HepG2 (cell line): ENCODE measurements at regions not wholly inside any gene's neighbourhood (a gene's known extent, or its start where the extent isn't known, plus 50 kb on each side); places are given as distances from the start of the nearest gene placed in this dataset.

ENCODE experiments used
- ATAC-seq: fragments of 200-7000 bp; cut with Tn5 transposase; 3 replicates; pipeline ENCODE4 v1.9.1; 2020; ENCODE audit warnings: mild to moderate bottlenecking, moderate library complexity
- BruUV-seq: library from RNA; stranded (reverse); fragments of 400-500 nt; replicated peaks from 2 replicates; lab custom pipeline; 2021; lab: Mats Ljungman, UMichigan
- CTCF ChIA-PET: fragments of 300-600 bp; formaldehyde crosslinking; extraction: SDS; loops from one replicate; lab custom pipeline; 2021; ENCODE audit warnings: low total read pairs, inconsistent platforms, low intra/inter-chr PET ratio; lab: Yijun Ruan, JAX
- POLR2A ChIA-PET: fragments of 350-600 bp; sonication (Branson Sonifier 250); formaldehyde crosslinking; loops from one replicate; lab custom pipeline; 2020; ENCODE audit warnings: antibody characterized with exemption, inconsistent platforms; lab: Yijun Ruan, JAX
- DNase-seq: peaks from one replicate; pipeline ENCODE4 v3.0.0-alpha.2; 2015; ENCODE audit warnings: low spot score
- FAIRE-seq: peaks from 3 replicates; lab custom pipeline; 2011; peaks lifted over from hg19 to GRCh38; lab: Jason Lieb, UNC
- H2AFZ ChIP-seq: one replicate; pipeline ENCODE4 v1.6.1; 2011; ENCODE audit warnings: low read length, inconsistent platforms
- H3K27ac ChIP-seq: fragments of 300-600 bp; 3 replicates; pipeline ENCODE4 v1.8.0; 2011; ENCODE audit warnings: mixed run types, mild to moderate bottlenecking, mixed read lengths, low read length, inconsistent platforms; ENCODE audit not compliant: insufficient read depth; ENCODE audit errors: extremely low read length
- H3K27me3 ChIP-seq, 2 experiments: fragments of 200-600 bp in 1 of 2; 2 replicates in 1 of 2; 3 replicates in 1 of 2; pipeline versions ENCODE4 v1.6.0 to v1.8.0; 2011; ENCODE audit warnings: low read length in 2 of 2, mild to moderate bottlenecking in 2 of 2, moderate library complexity in 2 of 2, inconsistent platforms in 1 of 2; ENCODE audit not compliant: insufficient read depth in 2 of 2, control insufficient read depth in 1 of 2
- H3K36me3 ChIP-seq, 2 experiments: fragments of 200-600 bp in 1 of 2; replicated peaks in 1 of 2; 2 replicates in 1 of 2; 3 replicates in 1 of 2; pipeline versions ENCODE4 v1.5.1 to v1.8.0; 2011; ENCODE audit warnings: low read length in 2 of 2, inconsistent platforms in 1 of 2; ENCODE audit not compliant: insufficient read depth in 2 of 2, control insufficient read depth in 1 of 2
- H3K4me1 ChIP-seq: 2 replicates; pipeline ENCODE4 v1.5.1; 2012; ENCODE audit warnings: low read length, inconsistent platforms; ENCODE audit not compliant: insufficient read depth
- H3K4me2 ChIP-seq: 2 replicates; pipeline ENCODE4 v1.6.0; 2011; ENCODE audit warnings: low read depth, low read length, inconsistent platforms
- H3K4me3 ChIP-seq, 3 experiments: fragments of 200-600 bp in 1 of 3; sonication (generic), shearing (Covaris generic) in 1 of 3; replicated peaks in 1 of 3; 2 replicates each; pipeline ENCODE4 v1.5.1; 2011 to 2016; ENCODE audit warnings: low read length in 3 of 3, inconsistent platforms in 2 of 3, low read depth in 2 of 3, mild to moderate bottlenecking in 2 of 3, control low read depth in 1 of 3, mixed read lengths in 1 of 3; ENCODE audit not compliant: insufficient read depth in 1 of 3
- H3K79me2 ChIP-seq: one replicate; pipeline ENCODE4 v1.6.1; 2011; ENCODE audit warnings: low read length, inconsistent platforms; ENCODE audit not compliant: insufficient read depth
- H3K9ac ChIP-seq: 2 replicates; pipeline ENCODE4 v1.6.0; 2011; ENCODE audit warnings: mild to moderate bottlenecking, low read depth, low read length, inconsistent platforms; ENCODE audit not compliant: insufficient read depth
- H3K9me3 ChIP-seq: 2 replicates; pipeline ENCODE4 v1.5.1; 2012; ENCODE audit warnings: mild to moderate bottlenecking, low read length
- H4K20me1 ChIP-seq: 2 replicates; pipeline ENCODE4 v1.6.0; 2011; ENCODE audit warnings: inconsistent platforms, mild to moderate bottlenecking, low read length, moderate library complexity; ENCODE audit not compliant: insufficient read depth
- CBX5 ChIP-seq: sonication (generic); formaldehyde crosslinking; IDR thresholded peaks from 2 replicates; pipeline ENCODE4 v1.4.0; 2020; ENCODE audit warnings: missing genetic modification reagents, borderline replicate concordance
- DRAP1 ChIP-seq: IDR thresholded peaks from 2 replicates; pipeline ENCODE4 v1.6.1; 2016; ENCODE audit warnings: missing genetic modification reagents, missing compliant biosample characterization
- FOXC1 ChIP-seq: sonication (generic); formaldehyde crosslinking; IDR thresholded peaks from 2 replicates; pipeline ENCODE4 v1.8.0; 2022; ENCODE audit warnings: mild to moderate bottlenecking, missing genetic modification reagents, borderline replicate concordance
- FOXK1 ChIP-seq: sonication (generic); formaldehyde crosslinking; IDR thresholded peaks from 2 replicates; pipeline ENCODE4 v1.4.0; 2020; ENCODE audit warnings: low read depth, missing genetic modification reagents, borderline replicate concordance
- MIXL1 ChIP-seq: IDR thresholded peaks from 2 replicates; pipeline ENCODE4 v1.6.1; 2016
- PHF20 ChIP-seq: sonication (generic); formaldehyde crosslinking; IDR thresholded peaks from 2 replicates; pipeline ENCODE4 v1.5.0; 2020; ENCODE audit warnings: mild to moderate bottlenecking, missing genetic modification reagents
- SALL2 ChIP-seq: sonication (generic); formaldehyde crosslinking; IDR thresholded peaks from 2 replicates; pipeline ENCODE4 v1.8.1; 2023; ENCODE audit warnings: mild to moderate bottlenecking, missing genetic modification reagents, inconsistent platforms
- THYN1 ChIP-seq: sonication (generic); formaldehyde crosslinking; IDR thresholded peaks from 2 replicates; pipeline ENCODE4 v1.8.1; 2023; ENCODE audit warnings: low read depth, mild to moderate bottlenecking, moderate library complexity, missing genetic modification reagents, borderline replicate concordance
- ZBTB3 ChIP-seq: sonication (generic); formaldehyde crosslinking; IDR thresholded peaks from 2 replicates; pipeline ENCODE4 v1.4.0; 2020; ENCODE audit warnings: low read depth, mild to moderate bottlenecking, moderate library complexity, missing genetic modification reagents, borderline replicate concordance
- ZNF343 ChIP-seq: sonication (generic); formaldehyde crosslinking; IDR thresholded peaks from 2 replicates; pipeline ENCODE4 v1.4.0; 2020; ENCODE audit warnings: mild to moderate bottlenecking, missing genetic modification reagents
- ZNF510 ChIP-seq: sonication (generic); formaldehyde crosslinking; IDR thresholded peaks from 2 replicates; pipeline ENCODE4 v1.4.0; 2020; ENCODE audit warnings: low read depth, mild to moderate bottlenecking, missing genetic modification reagents
- ZNF7 ChIP-seq: IDR thresholded peaks from 2 replicates; pipeline ENCODE4 v1.6.1; 2016; ENCODE audit warnings: missing biosample characterization, missing genetic modification reagents
- ZNF749 ChIP-seq: sonication (generic); formaldehyde crosslinking; IDR thresholded peaks from 2 replicates; pipeline ENCODE4 v1.8.0; 2022; ENCODE audit warnings: mild to moderate bottlenecking, missing genetic modification reagents, moderate library complexity, borderline replicate concordance
- ZNF891 ChIP-seq: sonication (generic); formaldehyde crosslinking; IDR thresholded peaks from 2 replicates; pipeline ENCODE4 v1.5.0; 2020; ENCODE audit warnings: mild to moderate bottlenecking, missing genetic modification reagents
- WGBS: methylation state at CpG from one replicate; pipeline ENCODE4 v1.1.6; 2017; ENCODE audit warnings: low lambda C conversion rate; 5-methylcytosine and 5-hydroxymethylcytosine counted together
- in situ Hi-C: cut with HindIII; loops from 2 replicates; pipeline ENCODE4 v1.10.0; 2017; ENCODE audit warnings: low pct_unique_long_range_greater_than_20kb; ENCODE audit not compliant: extremely low pct_ligation_motif_present
- intact Hi-C: fragments of 100-400 bp; cut with micrococcal nuclease; formaldehyde crosslinking; loops from one replicate; pipeline ENCODE4 v1.10.0; 2022; ENCODE audit not compliant: unreplicated experiment
- TF ChIP-seq, protein P1 (sequence below): sonication (generic); formaldehyde crosslinking; IDR thresholded peaks from 2 replicates; pipeline ENCODE4 v1.5.0; 2020; ENCODE audit warnings: missing genetic modification reagents
- TF ChIP-seq, protein P2 (sequence below): sonication (generic); formaldehyde crosslinking; IDR thresholded peaks from 2 replicates; pipeline ENCODE4 v1.5.0; 2020; ENCODE audit warnings: mild to moderate bottlenecking, missing genetic modification reagents, moderate library complexity

DNA sequence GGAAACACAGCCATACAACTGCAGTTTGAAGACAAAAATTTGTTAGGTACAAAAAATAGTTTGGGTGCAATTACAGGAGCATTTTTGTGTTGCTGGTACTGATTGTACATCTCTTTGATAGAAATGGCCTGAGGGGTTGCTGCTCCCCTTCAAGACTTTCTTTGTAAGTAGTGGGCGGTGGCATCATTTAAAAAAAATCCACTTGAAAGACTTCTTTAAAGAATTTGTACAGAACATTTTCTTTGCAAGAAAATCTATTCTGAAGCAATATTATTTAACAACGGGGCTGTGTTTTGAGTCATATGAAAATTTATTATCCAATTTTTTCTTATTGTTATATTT lies 144.1 kb upstream of the CAV2 start:
- no peak for DNase-seq
- ChIA-PET CTCF (no interaction called here), POLR2A (no interaction called here)
- Histone ChIP-seq H2AFZ (no peak overlapping the region), H3K27me3 (no peaks in the 10 kb centered on the region; a peak in 1 of 5 replicates), H3K9me3 (no peaks in the 10 kb centered on the region), H3K27ac (no peak overlapping the region), H3K4me3 (no peak overlapping the region), H3K79me2 (no peaks in the 10 kb centered on the region), H3K9ac (no peak overlapping the region), H4K20me1 (no peaks in the 10 kb centered on the region), H3K4me2 (no peak overlapping the region), H3K4me1 (no peaks in the 10 kb centered on the region), H3K36me3 (no peaks in the 10 kb centered on the region)
- intact Hi-C loops (no loop called here), in situ Hi-C loops (no loop called here)
- no peak for TF ChIP-seq DRAP1
- TF ChIP-seq ZNF510 (CRISPR knock-in tag): no peak
- no peak for TF ChIP-seq FOXK1 (CRISPR knock-in tag)
- TF ChIP-seq ZNF343 (CRISPR knock-in tag): no peak
- no peak for TF ChIP-seq ZNF891 (CRISPR knock-in tag)
- no peak for TF ChIP-seq MIXL1 (CRISPR knock-in tag)
- no peak for TF ChIP-seq ZBTB3
- 18% methylated on average over 2 of the region's 2 CpGs for WGBS
- ATAC-seq: no peak
- no TSS peak for BruUV-seq
- FAIRE-seq: no peak

DNA sequence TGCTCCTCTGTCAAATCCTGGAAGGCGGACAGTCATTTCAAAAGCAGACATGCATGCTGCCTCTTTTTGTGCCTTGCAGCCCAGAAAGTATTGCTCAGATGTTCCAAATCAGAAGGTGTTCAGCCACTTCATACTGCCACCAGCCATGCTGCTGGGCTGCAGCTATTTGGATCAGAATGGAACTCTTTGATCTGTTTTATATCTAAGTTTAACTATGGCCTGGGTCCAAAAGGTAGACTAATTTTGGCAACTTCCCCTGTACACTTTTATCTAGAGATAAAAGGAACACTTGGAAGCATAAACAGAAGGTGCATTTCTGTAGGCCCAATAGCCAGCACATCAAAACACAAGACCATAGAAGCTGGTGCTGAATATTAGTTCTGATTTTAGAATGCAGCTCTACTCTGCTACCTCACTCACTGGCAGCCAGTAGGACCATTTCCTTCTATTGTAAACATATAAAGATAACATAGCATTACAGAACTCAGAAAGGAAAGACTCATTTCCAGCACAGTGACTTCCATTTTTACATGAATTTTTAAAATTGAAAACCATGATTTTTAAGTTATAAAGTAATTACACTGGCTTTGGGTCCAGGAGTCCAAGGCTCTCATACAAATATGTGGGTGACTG lies 143.1 kb upstream of the CAV2 start:
- Histone ChIP-seq H3K9ac (no peak overlapping the region), H3K79me2 (no peaks in the 10 kb centered on the region), H2AFZ (no peak overlapping the region), H3K4me2 (no peak overlapping the region), H3K27me3 (no peaks in the 10 kb centered on the region), H3K9me3 (no peaks in the 10 kb centered on the region), H3K27ac (no peak overlapping the region), H3K36me3 (no peaks in the 10 kb centered on the region), H4K20me1 (no peaks in the 10 kb centered on the region), H3K4me3 (no peak overlapping the region), H3K4me1 (no peaks in the 10 kb centered on the region)
- FAIRE-seq: no peak
- DNase-seq: no peak
- in situ Hi-C loops (no loop called here), intact Hi-C loops (no loop called here)
- ChIA-PET POLR2A (no interaction called here), CTCF (no interaction called here)
- TF ChIP-seq CBX5 (no peak), SALL2 (CRISPR knock-in tag) (no peak), PHF20 (CRISPR knock-in tag) (no peak), ZNF749 (CRISPR knock-in tag) (no peak), ZNF7 (CRISPR knock-in tag) (no peak), THYN1 (no peak), FOXC1 (CRISPR knock-in tag) (no peak)
- TF ChIP-seq, protein P1, sequence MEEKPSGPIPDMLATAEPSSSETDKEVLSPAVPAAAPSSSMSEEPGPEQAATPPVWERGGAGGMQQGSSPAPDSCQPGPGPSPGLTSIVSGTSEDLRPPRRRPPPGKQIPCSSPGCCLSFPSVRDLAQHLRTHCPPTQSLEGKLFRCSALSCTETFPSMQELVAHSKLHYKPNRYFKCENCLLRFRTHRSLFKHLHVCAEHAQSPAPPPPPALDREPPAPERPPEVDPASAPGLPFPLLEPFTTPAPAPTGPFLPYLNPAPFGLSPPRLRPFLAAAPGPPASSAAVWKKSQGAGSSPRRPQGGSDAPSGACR (CRISPR knock-in tag): no peak
- TF ChIP-seq, protein P2, sequence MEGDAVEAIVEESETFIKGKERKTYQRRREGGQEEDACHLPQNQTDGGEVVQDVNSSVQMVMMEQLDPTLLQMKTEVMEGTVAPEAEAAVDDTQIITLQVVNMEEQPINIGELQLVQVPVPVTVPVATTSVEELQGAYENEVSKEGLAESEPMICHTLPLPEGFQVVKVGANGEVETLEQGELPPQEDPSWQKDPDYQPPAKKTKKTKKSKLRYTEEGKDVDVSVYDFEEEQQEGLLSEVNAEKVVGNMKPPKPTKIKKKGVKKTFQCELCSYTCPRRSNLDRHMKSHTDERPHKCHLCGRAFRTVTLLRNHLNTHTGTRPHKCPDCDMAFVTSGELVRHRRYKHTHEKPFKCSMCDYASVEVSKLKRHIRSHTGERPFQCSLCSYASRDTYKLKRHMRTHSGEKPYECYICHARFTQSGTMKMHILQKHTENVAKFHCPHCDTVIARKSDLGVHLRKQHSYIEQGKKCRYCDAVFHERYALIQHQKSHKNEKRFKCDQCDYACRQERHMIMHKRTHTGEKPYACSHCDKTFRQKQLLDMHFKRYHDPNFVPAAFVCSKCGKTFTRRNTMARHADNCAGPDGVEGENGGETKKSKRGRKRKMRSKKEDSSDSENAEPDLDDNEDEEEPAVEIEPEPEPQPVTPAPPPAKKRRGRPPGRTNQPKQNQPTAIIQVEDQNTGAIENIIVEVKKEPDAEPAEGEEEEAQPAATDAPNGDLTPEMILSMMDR (CRISPR knock-in tag): no peak
- WGBS: 80% methylated on average over 1 of the region's 1 CpG
- no peak for ATAC-seq
- BruUV-seq: no TSS peak
